ENCODE measurements at regions not wholly inside any gene's neighbourhood (a gene's known extent, or its start where the extent isn't known, plus 50 kb on each side); places are given as distances from the start of the nearest gene placed in this dataset.

DNA sequence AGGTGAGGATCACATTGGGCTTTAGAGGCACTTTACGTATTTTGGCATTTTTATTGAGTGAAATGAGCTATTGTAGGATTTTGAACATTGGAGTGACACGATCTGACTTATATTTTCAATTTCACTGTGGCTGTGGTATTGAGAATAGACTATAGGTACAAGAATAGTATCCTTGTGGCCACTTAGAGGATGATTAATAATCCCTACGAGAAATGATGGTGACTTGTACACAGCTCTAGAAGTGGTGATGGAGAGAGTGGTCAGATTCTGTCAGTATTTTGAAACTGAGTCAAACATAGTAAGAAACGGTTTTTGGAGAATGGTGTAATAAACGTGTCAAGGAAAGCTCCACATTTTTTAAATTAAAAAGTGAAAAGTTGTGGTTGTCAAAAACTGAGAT, 494.7 kb downstream of the EPHA5 start:
- RAD21 ChIA-PET (ENCODE audit: low non-redundant PET in 1 of 2, low total read pairs in 2 of 2, uncharacterized antibody in 2 of 2, unreplicated experiment in 2 of 2): no interaction called here
- H3K9me2 ChIP-seq (ENCODE audit: insufficient read depth): no peaks in the 10 kb centered on the region
- CTCF ChIA-PET: no interaction called here
- POLR2A ChIA-PET: no interaction called here
- DNase-seq (ENCODE audit: low read depth, low spot score) (no peak), ATAC-seq (no peak)
- H3K4me2 ChIP-seq (ENCODE audit: low read length): no peak overlapping the region
- no peak overlapping the region for H3K9ac ChIP-seq (ENCODE audit: low read length)
- no peaks in the 10 kb centered on the region for H4K20me1 ChIP-seq (ENCODE audit: insufficient read depth)
- no peak overlapping the region for H3K27ac ChIP-seq (ENCODE audit: low read depth, low read length)
- no peak overlapping the region for H3K4me3 ChIP-seq (replicated peaks in 1 of 2; ENCODE audit: low read depth in 1 of 2, low read length in 2 of 2)
- no peaks in the 10 kb centered on the region for H3K27me3 ChIP-seq (ENCODE audit: insufficient read depth, low read length)
- intact Hi-C loops (cut with micrococcal nuclease): no loop called here
- H3K79me2 ChIP-seq (ENCODE audit: insufficient read depth, low read length): no peaks in the 10 kb centered on the region
- H3K36me3 ChIP-seq (ENCODE audit: control insufficient read depth in 1 of 2, insufficient read depth in 2 of 2, low read length in 2 of 2): no peaks in the 10 kb centered on the region
- no peak overlapping the region for H2AFZ ChIP-seq (ENCODE audit: low read depth, low read length, poor library complexity, severe bottlenecking)
- peaks cover 0 to 6% of the 10 kb centered on the region in 2 experiments; a peak in 2 of 4 replicates for H3K9me3 ChIP-seq (ENCODE audit: control insufficient read depth in 1 of 2, insufficient read depth in 1 of 2, low read depth in 1 of 2, low read length in 2 of 2)
- BruUV-seq (replicated peaks): no TSS peak
- no peaks in the 10 kb centered on the region for H3K4me1 ChIP-seq (ENCODE audit: control insufficient read depth in 1 of 2, insufficient read depth in 2 of 2, low read length in 2 of 2)
- TF ChIP-seq ZFX (IDR thresholded peaks at IDR 0.05): no peak
- TF ChIP-seq CEBPB (IDR thresholded peaks at IDR 0.05; ENCODE audit: low read depth): no peak
- TF ChIP-seq EZH2 (IDR thresholded peaks at IDR 0.05): no peak
- TF ChIP-seq POLR2A (IDR thresholded peaks at IDR 0.05; ENCODE audit: borderline replicate concordance, extremely low read depth, insufficient read depth, insufficient read length): no peak
- no peak for TF ChIP-seq YY1 (IDR thresholded peaks at IDR 0.05; ENCODE audit: extremely low read depth, insufficient replicate concordance, low read depth, low read length)
- no peak for TF ChIP-seq POLR2AphosphoS5 (IDR thresholded peaks at IDR 0.05; ENCODE audit: low read depth, low read length)
- no peak for TF ChIP-seq EGR1 (IDR thresholded peaks at IDR 0.05; ENCODE audit: low read depth)
- no peak for TF ChIP-seq SRF (IDR thresholded peaks at IDR 0.05; ENCODE audit: low read depth)
- TF ChIP-seq EZH2phosphoT487 (IDR thresholded peaks at IDR 0.05; ENCODE audit: borderline replicate concordance): no peak
- no peak for TF ChIP-seq RAD21 (IDR thresholded peaks at IDR 0.05; ENCODE audit: low read depth)
- TF ChIP-seq, protein P1, sequence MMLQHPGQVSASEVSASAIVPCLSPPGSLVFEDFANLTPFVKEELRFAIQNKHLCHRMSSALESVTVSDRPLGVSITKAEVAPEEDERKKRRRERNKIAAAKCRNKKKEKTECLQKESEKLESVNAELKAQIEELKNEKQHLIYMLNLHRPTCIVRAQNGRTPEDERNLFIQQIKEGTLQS (IDR thresholded peaks at IDR 0.05): no peak
- TF ChIP-seq, protein P2, sequence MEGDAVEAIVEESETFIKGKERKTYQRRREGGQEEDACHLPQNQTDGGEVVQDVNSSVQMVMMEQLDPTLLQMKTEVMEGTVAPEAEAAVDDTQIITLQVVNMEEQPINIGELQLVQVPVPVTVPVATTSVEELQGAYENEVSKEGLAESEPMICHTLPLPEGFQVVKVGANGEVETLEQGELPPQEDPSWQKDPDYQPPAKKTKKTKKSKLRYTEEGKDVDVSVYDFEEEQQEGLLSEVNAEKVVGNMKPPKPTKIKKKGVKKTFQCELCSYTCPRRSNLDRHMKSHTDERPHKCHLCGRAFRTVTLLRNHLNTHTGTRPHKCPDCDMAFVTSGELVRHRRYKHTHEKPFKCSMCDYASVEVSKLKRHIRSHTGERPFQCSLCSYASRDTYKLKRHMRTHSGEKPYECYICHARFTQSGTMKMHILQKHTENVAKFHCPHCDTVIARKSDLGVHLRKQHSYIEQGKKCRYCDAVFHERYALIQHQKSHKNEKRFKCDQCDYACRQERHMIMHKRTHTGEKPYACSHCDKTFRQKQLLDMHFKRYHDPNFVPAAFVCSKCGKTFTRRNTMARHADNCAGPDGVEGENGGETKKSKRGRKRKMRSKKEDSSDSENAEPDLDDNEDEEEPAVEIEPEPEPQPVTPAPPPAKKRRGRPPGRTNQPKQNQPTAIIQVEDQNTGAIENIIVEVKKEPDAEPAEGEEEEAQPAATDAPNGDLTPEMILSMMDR (IDR thresholded peaks at IDR 0.05 in 2 of 3, conservative IDR thresholded peaks at IDR 0.05 in 1 of 3; ENCODE audit: borderline replicate concordance in 1 of 3, insufficient read depth in 1 of 3, low read depth in 2 of 3, low read length in 2 of 3): no peak
- TF ChIP-seq, protein P3, sequence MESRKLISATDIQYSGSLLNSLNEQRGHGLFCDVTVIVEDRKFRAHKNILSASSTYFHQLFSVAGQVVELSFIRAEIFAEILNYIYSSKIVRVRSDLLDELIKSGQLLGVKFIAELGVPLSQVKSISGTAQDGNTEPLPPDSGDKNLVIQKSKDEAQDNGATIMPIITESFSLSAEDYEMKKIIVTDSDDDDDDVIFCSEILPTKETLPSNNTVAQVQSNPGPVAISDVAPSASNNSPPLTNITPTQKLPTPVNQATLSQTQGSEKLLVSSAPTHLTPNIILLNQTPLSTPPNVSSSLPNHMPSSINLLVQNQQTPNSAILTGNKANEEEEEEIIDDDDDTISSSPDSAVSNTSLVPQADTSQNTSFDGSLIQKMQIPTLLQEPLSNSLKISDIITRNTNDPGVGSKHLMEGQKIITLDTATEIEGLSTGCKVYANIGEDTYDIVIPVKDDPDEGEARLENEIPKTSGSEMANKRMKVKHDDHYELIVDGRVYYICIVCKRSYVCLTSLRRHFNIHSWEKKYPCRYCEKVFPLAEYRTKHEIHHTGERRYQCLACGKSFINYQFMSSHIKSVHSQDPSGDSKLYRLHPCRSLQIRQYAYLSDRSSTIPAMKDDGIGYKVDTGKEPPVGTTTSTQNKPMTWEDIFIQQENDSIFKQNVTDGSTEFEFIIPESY (IDR thresholded peaks at IDR 0.05; ENCODE audit: extremely low read depth, insufficient replicate concordance, low read length): no peak
- TF ChIP-seq JUND (IDR thresholded peaks at IDR 0.05): no peak
- TF ChIP-seq TCF7L2 (IDR thresholded peaks at IDR 0.05; ENCODE audit: borderline replicate concordance, extremely low read depth, insufficient read depth, insufficient read length): no peak
- no peak for TF ChIP-seq CBX3 (IDR thresholded peaks at IDR 0.05; ENCODE audit: low read depth)

Data from HCT116 (cell line).